ENCODE measurements at regions not wholly inside any gene's neighbourhood (a gene's known extent, or its start where the extent isn't known, plus 50 kb on each side); places are given as distances from the start of the nearest gene placed in this dataset.

DNA sequence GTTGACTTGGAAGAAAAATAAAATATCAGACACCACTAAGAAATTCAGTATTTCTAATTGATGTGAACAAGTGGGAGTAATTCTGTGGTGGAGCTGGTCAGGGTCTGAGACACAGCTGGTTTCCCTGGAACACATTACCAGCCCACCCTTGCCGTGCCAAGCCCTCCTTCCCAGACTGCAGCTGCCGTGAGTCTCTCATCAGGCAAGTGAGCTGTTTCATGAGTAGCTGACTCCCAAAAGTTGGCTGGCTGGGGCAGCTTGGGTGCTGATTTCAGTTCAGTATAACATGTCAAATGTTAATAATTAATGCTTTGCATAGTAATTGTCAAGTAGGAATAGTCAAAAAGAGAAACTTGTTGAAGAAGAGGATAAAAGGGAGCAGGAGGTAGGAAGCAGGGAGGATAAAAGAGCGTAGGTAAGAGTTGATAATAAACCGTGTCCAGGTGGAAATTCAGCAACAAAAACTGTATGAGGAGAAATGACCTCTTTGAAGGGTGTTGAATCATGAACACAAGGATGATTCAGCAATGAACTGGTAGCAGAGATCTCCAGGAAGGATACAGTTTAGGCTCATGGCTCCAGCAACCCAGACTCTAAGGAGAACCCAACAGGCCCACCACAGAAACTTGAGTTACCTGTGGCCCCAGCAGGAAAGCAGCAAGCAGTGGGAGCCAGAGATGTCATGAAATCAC is 110.9 kb upstream of the SSTR4 start:
- DNase-seq = no peak

DNA sequence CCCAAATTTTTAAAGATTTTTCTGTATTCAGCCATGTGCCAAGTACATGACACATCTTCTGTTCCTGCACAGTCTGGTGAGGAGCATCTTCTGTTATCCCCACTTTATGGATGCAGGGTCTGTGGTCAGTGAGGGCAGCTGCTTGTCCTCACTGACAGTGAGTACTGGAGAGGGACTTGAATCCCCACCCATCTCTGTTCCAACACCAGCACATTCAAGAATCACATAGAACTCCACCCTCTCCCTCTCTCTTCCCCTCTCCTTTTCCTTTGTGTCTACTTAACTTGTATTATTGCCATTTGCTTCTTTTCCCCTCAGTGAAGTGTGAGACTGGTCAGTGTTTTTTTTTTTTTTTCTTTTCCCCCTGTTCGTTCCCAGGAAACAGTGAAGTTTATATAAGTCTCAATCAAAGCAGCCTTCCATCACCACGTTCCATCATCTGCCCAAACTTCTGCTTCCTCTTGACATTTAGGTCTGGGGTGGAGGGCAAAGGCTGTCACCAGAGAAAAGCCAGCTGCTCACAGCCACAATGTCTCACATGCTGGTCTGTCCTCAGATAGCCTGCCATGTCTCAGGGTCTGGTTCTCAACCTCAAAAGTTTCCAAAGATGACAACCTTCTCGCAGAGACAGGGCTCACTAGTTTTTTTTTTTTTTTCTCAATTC is 110.0 kb upstream of the SSTR4 start:
- DNase-seq = no peak

GRCh38 chr20:22925613-22925983 is 109.5 kb upstream of the SSTR4 start:
- DNase-seq = no peak

DNA sequence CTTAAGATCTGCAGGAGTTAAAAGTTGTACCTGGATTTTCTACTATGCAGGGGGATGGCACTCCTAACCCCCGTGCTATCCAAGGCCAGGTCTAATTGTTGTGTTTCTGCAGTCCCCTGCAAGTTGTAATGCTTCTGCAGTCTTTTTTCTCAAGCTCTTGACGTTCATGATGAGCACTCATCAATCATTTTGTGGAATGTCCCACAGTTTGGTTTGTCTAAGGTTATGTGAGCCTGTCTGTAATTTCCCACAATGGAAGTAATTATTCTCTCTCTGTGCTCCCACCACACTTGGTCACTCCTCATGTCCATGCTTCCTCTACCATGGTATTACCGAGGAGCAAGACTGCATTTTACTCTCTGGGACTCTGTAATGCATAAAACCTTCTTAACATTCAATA is 107.6 kb upstream of the SSTR4 start:
- no peak for DNase-seq

GRCh38 chr20:22928679-22929078 is 106.4 kb upstream of the SSTR4 start:
- DNase-seq = no peak

- DNase-seq = no peak
Observed at GRCh38 chr20:22929661-22930060, 105.5 kb upstream of the SSTR4 start.

DNA sequence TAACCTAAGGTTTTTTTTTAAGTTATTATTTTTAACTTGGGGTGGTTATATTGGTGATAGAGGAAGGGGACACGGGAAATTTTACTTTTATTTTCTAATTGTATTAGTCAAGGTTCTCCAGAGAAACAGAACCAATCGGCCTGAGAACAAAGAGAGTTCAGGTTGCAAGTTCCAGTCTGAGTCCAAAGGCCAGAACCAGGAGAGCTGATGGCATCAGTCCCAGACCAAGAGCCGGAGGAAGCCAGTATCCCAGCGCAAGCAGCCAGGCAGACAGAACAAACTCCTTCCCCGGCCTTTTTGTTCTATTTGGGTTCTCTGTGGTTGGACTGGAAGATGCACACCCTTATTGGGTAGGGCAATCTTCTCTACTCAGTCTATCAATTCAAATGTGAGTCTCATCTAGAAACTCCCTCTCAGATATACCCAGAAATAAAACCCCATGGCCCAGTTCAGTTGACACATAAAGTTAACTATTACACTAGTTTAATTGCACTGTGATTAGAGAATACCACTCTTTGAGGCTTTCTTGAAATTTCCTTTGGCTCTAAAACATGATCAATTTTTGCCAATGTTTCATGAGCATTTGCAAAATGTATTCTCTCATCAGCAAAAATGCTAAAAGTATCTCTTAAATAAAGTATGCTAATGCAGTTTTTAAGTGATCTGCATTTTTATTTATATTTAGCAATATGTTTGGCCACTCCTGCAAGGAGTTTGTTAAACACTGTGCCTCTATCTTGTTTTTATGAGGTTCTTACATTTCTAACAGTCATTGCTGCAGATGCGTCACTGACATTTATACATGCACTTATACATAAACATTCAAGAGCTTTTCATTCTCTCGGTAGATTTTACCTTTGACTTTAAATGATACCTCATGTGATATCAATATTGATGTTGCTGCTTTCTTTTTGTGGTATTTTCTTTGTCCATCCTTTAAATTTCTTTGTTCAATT is 103.2 kb upstream of the SSTR4 start:
- no peak for DNase-seq

- DNase-seq = no peak
Observed at GRCh38 chr20:22939181-22939580, 95.9 kb upstream of the SSTR4 start.

GRCh38 chr20:22940350-22940749 is 94.8 kb upstream of the SSTR4 start:
- DNase-seq = no peak

GRCh38 chr20:22941550-22941949 is 93.6 kb upstream of the SSTR4 start:
- no peak for DNase-seq

GRCh38 chr20:22942742-22943141 is 92.4 kb upstream of the SSTR4 start:
- DNase-seq = no peak

- no peak for DNase-seq
Observed at GRCh38 chr20:22944062-22944461, 91.0 kb upstream of the SSTR4 start.

GRCh38 chr20:22944936-22945335 is 90.2 kb upstream of the SSTR4 start:
- no peak for DNase-seq

GRCh38 chr20:22946596-22946995 is 88.5 kb upstream of the SSTR4 start:
- no peak for DNase-seq

GRCh38 chr20:22949331-22950109 is 85.6 kb upstream of the SSTR4 start:
- no peak for DNase-seq

- no peak for DNase-seq
Observed at GRCh38 chr20:22951966-22952365, 83.1 kb upstream of the SSTR4 start.

DNA sequence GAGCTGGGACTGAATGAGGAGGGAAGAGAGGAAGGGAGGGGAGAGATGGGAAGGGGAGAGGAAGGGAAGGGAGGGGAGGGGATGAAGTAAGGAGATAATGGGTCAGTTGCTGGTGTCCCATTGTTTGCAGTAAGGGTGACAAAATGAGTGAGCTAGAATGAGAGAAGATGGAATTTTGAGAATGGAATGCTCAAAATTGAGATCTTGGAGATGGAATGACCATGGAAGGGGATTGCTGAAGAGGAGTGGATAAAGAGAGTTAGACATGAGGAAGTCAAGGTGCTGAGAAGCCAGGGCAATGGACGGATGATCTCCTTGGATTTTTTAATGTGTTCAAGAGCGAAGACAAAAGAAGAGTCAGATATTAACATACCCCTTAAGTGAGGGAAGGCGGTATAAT is 80.5 kb upstream of the SSTR4 start:
- no peak for DNase-seq

- DNase-seq = no peak
Observed at GRCh38 chr20:22958390-22958789, 76.7 kb upstream of the SSTR4 start.

DNA sequence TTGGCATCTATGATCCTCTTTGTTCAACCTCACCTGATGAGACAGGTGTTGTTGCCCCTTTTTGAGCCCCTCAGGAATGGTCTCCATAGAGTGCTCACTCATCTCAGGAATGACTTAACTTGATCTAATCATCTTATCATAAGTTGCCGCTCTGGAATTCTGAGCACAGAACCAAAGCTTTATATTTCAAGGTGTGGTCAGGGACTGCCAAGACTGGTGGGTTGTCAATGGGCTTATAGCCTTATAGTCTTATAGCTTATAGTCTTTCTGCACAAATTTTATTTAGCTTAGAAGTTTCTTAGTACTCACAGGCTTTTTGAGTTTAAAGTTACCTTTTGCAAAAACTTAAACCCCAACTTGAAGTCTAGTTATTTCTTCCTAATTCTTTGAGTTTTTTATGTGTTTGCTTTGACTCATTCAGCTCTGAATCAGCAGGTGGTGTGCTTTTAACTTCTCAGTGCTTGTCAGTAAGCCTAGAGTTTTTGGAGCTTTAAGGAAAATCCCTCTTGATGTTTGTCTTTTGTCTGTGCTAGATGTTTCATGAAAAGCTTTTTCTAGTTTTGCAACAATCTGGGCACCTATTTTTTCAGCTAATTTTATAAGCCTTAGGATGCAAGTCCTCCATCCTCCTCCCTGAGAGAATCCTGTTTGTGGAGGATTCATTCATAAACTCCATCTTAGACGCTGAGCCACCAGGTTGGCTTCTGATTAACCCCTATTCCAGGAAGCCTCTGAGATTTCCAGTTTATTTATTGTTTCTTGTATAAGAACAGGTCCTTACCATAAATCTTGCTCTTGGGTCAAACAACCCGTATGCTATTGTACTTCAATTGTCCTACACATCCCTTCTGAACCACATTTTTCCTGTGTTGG is 72.3 kb upstream of the SSTR4 start:
- no peak for DNase-seq

GRCh38 chr20:22963581-22963980 is 71.5 kb upstream of the SSTR4 start:
- DNase-seq = no peak

GRCh38 chr20:22966787-22967464 is 68.2 kb upstream of the SSTR4 start:
- DNase-seq = no peak
